A673 (cell line): ENCODE measurements at regions not wholly inside any gene's neighbourhood (a gene's known extent, or its start where the extent isn't known, plus 50 kb on each side); places are given as distances from the start of the nearest gene placed in this dataset.

Experiments used
- BruUV-seq: library from RNA; stranded (reverse); fragments of 400-500 nt; replicated peaks from 2 replicates; lab custom pipeline; 2021; lab: Mats Ljungman, UMichigan
- CTCF ChIA-PET: fragments of 300-600 bp; sonication (Branson Sonifier 250); formaldehyde crosslinking; loops from one replicate; lab custom pipeline; 2022; ENCODE audit warnings: antibody characterized with exemption; lab: Charles Lee
- POLR2A ChIA-PET: fragments of 300-600 bp; sonication (Branson Sonifier 250); formaldehyde crosslinking; loops from one replicate; lab custom pipeline; 2022; ENCODE audit warnings: antibody characterized with exemption; ENCODE audit not compliant: low non-redundant PET; lab: Charles Lee
- DNase-seq: peaks from one replicate; pipeline ENCODE4 v3.0.0-alpha.2; 2015; ENCODE audit warnings: low spot score
- H3K27ac ChIP-seq: fragments of 200-600 bp; sonication (generic); 2 replicates; pipeline ENCODE4 v1.5.1; 2016; ENCODE audit warnings: mixed run types, low read depth, mild to moderate bottlenecking, mixed read lengths, antibody characterized with exemption, low read length; ENCODE audit not compliant: poor library complexity, severe bottlenecking
- H3K27me3 ChIP-seq: fragments of 200-600 bp; sonication (generic); replicated peaks from 2 replicates; pipeline ENCODE4 v1.6.1; 2017; ENCODE audit warnings: mixed run types, low read depth, mild to moderate bottlenecking, mixed read lengths, antibody characterized with exemption, low read length; ENCODE audit not compliant: insufficient read depth, poor library complexity
- H3K36me3 ChIP-seq: fragments of 200-600 bp; sonication (generic); 2 replicates; pipeline ENCODE4 v1.6.1; 2016; ENCODE audit warnings: mixed run types, mild to moderate bottlenecking, mixed read lengths, antibody characterized with exemption, low read length; ENCODE audit not compliant: insufficient read depth, poor library complexity, severe bottlenecking
- H3K4me1 ChIP-seq: fragments of 200-600 bp; sonication (generic); 2 replicates; pipeline ENCODE4 v1.6.1; 2017; ENCODE audit warnings: mixed run types, mild to moderate bottlenecking, mixed read lengths, antibody characterized with exemption, low read length; ENCODE audit not compliant: insufficient read depth, poor library complexity, severe bottlenecking
- H3K4me3 ChIP-seq: fragments of 200-600 bp; sonication (generic); 2 replicates; pipeline ENCODE4 v1.5.1; 2016; ENCODE audit warnings: low read depth, mixed run types, mild to moderate bottlenecking, mixed read lengths, low read length; ENCODE audit not compliant: poor library complexity, severe bottlenecking
- H3K9me3 ChIP-seq: fragments of 200-600 bp; sonication (generic); 2 replicates; pipeline ENCODE4 v1.6.1; 2016; ENCODE audit warnings: mixed run types, low read depth, mild to moderate bottlenecking, mixed read lengths, antibody characterized with exemption, low read length; ENCODE audit not compliant: poor library complexity, severe bottlenecking
- CTCF ChIP-seq: fragments of 300-800, 200-600 bp; sonication (generic); conservative IDR thresholded peaks from 2 replicates; pipeline ENCODE4 v1.5.1; 2017; ENCODE audit warnings: low read depth, mild to moderate bottlenecking, antibody characterized with exemption, low read length, moderate library complexity, mixed read lengths
- EZH2 ChIP-seq: fragments of 200-600 bp; sonication (generic); IDR thresholded peaks from 2 replicates; pipeline ENCODE4 v1.6.1; 2017; ENCODE audit warnings: borderline replicate concordance, low read depth, mild to moderate bottlenecking, mixed read lengths, antibody characterized with exemption, low read length; ENCODE audit not compliant: poor library complexity, severe bottlenecking
- intact Hi-C: fragments of 100-400 bp; cut with micrococcal nuclease; formaldehyde crosslinking; loops from one replicate; pipeline ENCODE4 v1.10.0; 2022; ENCODE audit not compliant: unreplicated experiment

- POLR2A ChIA-PET: no interaction called here
- no TSS peak for BruUV-seq
Observed at GRCh38 chr2:2635025-2635528, 304.0 kb upstream of the MYT1L start.

GRCh38 chr2:2633017-2633416 lies 301.9 kb upstream of the MYT1L start:
- ChIA-PET CTCF (no interaction called here), POLR2A (no interaction called here)
- no peaks in the 10 kb centered on the region for H3K36me3 ChIP-seq
- H3K4me1 ChIP-seq: no peaks in the 10 kb centered on the region
- no peaks in the 10 kb centered on the region for H3K9me3 ChIP-seq
- no peak overlapping the region for H3K4me3 ChIP-seq
- no TSS peak for BruUV-seq
- DNase-seq: no peak
- TF ChIP-seq CTCF: no peak
- TF ChIP-seq EZH2: no peak
- H3K27ac ChIP-seq: no peak overlapping the region
- intact Hi-C loops: no loop called here
- peaks cover 24% of the 10 kb centered on the region for H3K27me3 ChIP-seq

More at GRCh38 chr2:2635025-2635528, 304.0 kb upstream of the MYT1L start:
- CTCF ChIA-PET: no interaction called here
- no peaks in the 10 kb centered on the region for H3K9me3 ChIP-seq
- no peak for TF ChIP-seq CTCF
- TF ChIP-seq EZH2: no peak
- H3K36me3 ChIP-seq: no peaks in the 10 kb centered on the region
- no peak overlapping the region for H3K27ac ChIP-seq
- H3K4me1 ChIP-seq: no peaks in the 10 kb centered on the region
- DNase-seq: no peak
- intact Hi-C loops: no loop called here
- H3K27me3 ChIP-seq: peaks cover 22% of the 10 kb centered on the region
- H3K4me3 ChIP-seq: no peak overlapping the region

GRCh38 chr2:2623939-2624338 lies 292.9 kb upstream of the MYT1L start:
- no peaks in the 10 kb centered on the region for H3K36me3 ChIP-seq
- ChIA-PET POLR2A (no interaction called here), CTCF (no interaction called here)
- H3K27me3 ChIP-seq: peaks cover 38% of the 10 kb centered on the region
- intact Hi-C loops: no loop called here
- no peak for DNase-seq
- no peak overlapping the region for H3K4me3 ChIP-seq
- H3K9me3 ChIP-seq: no peaks in the 10 kb centered on the region
- no peak for TF ChIP-seq EZH2
- TF ChIP-seq CTCF: no peak
- no peaks in the 10 kb centered on the region for H3K4me1 ChIP-seq
- no peak overlapping the region for H3K27ac ChIP-seq
- BruUV-seq: no TSS peak
